HepG2 (cell line): ENCODE measurements at regions not wholly inside any gene's neighbourhood (a gene's known extent, or its start where the extent isn't known, plus 50 kb on each side); places are given as distances from the start of the nearest gene placed in this dataset.
A peak's percentile ranks its signal among the peaks of the same experiment; 100 is the strongest.

Experiments used
- ATAC-seq: fragments of 200-7000 bp; cut with Tn5 transposase; 3 replicates; pipeline ENCODE4 v1.9.1; 2020; ENCODE audit warnings: mild to moderate bottlenecking, moderate library complexity
- BruUV-seq: library from RNA; stranded (reverse); fragments of 400-500 nt; replicated peaks from 2 replicates; lab custom pipeline; 2021; lab: Mats Ljungman, UMichigan
- CTCF ChIA-PET: fragments of 300-600 bp; formaldehyde crosslinking; extraction: SDS; loops from one replicate; lab custom pipeline; 2021; ENCODE audit warnings: low total read pairs, inconsistent platforms, low intra/inter-chr PET ratio; lab: Yijun Ruan, JAX
- POLR2A ChIA-PET: fragments of 350-600 bp; sonication (Branson Sonifier 250); formaldehyde crosslinking; loops from one replicate; lab custom pipeline; 2020; ENCODE audit warnings: antibody characterized with exemption, inconsistent platforms; lab: Yijun Ruan, JAX
- DNase-seq: peaks from one replicate; pipeline ENCODE4 v3.0.0-alpha.2; 2015; ENCODE audit warnings: low spot score
- FAIRE-seq: peaks from 3 replicates; lab custom pipeline; 2011; peaks lifted over from hg19 to GRCh38; lab: Jason Lieb, UNC
- H2AFZ ChIP-seq: one replicate; pipeline ENCODE4 v1.6.1; 2011; ENCODE audit warnings: low read length, inconsistent platforms
- H3K27ac ChIP-seq: fragments of 300-600 bp; 3 replicates; pipeline ENCODE4 v1.8.0; 2011; ENCODE audit warnings: mixed run types, mild to moderate bottlenecking, mixed read lengths, low read length, inconsistent platforms; ENCODE audit not compliant: insufficient read depth; ENCODE audit errors: extremely low read length
- H3K27me3 ChIP-seq, 2 experiments: fragments of 200-600 bp in 1 of 2; 2 replicates in 1 of 2; 3 replicates in 1 of 2; pipeline versions ENCODE4 v1.6.0 to v1.8.0; 2011; ENCODE audit warnings: low read length in 2 of 2, mild to moderate bottlenecking in 2 of 2, moderate library complexity in 2 of 2, inconsistent platforms in 1 of 2; ENCODE audit not compliant: insufficient read depth in 2 of 2, control insufficient read depth in 1 of 2
- H3K36me3 ChIP-seq, 2 experiments: fragments of 200-600 bp in 1 of 2; replicated peaks in 1 of 2; 2 replicates in 1 of 2; 3 replicates in 1 of 2; pipeline versions ENCODE4 v1.5.1 to v1.8.0; 2011; ENCODE audit warnings: low read length in 2 of 2, inconsistent platforms in 1 of 2; ENCODE audit not compliant: insufficient read depth in 2 of 2, control insufficient read depth in 1 of 2
- H3K4me1 ChIP-seq: 2 replicates; pipeline ENCODE4 v1.5.1; 2012; ENCODE audit warnings: low read length, inconsistent platforms; ENCODE audit not compliant: insufficient read depth
- H3K4me2 ChIP-seq: 2 replicates; pipeline ENCODE4 v1.6.0; 2011; ENCODE audit warnings: low read depth, low read length, inconsistent platforms
- H3K4me3 ChIP-seq, 3 experiments: fragments of 200-600 bp in 1 of 3; sonication (generic), shearing (Covaris generic) in 1 of 3; replicated peaks in 1 of 3; 2 replicates each; pipeline ENCODE4 v1.5.1; 2011 to 2016; ENCODE audit warnings: low read length in 3 of 3, inconsistent platforms in 2 of 3, low read depth in 2 of 3, mild to moderate bottlenecking in 2 of 3, control low read depth in 1 of 3, mixed read lengths in 1 of 3; ENCODE audit not compliant: insufficient read depth in 1 of 3
- H3K79me2 ChIP-seq: one replicate; pipeline ENCODE4 v1.6.1; 2011; ENCODE audit warnings: low read length, inconsistent platforms; ENCODE audit not compliant: insufficient read depth
- H3K9ac ChIP-seq: 2 replicates; pipeline ENCODE4 v1.6.0; 2011; ENCODE audit warnings: mild to moderate bottlenecking, low read depth, low read length, inconsistent platforms; ENCODE audit not compliant: insufficient read depth
- H3K9me3 ChIP-seq: 2 replicates; pipeline ENCODE4 v1.5.1; 2012; ENCODE audit warnings: mild to moderate bottlenecking, low read length
- H4K20me1 ChIP-seq: 2 replicates; pipeline ENCODE4 v1.6.0; 2011; ENCODE audit warnings: inconsistent platforms, mild to moderate bottlenecking, low read length, moderate library complexity; ENCODE audit not compliant: insufficient read depth
- ATF7 ChIP-seq, 2 experiments: fragments of 450-650 bp in 1 of 2; sonication (generic) in 1 of 2; formaldehyde crosslinking in 1 of 2; IDR thresholded peaks; 2 replicates each; pipeline versions ENCODE4 v1.4.0 to v1.6.1; 2016 to 2020; ENCODE audit warnings: antibody characterized with exemption in 1 of 2, mild to moderate bottlenecking in 1 of 2, missing genetic modification reagents in 1 of 2
- TRIM22 ChIP-seq: fragments of 450-650 bp; IDR thresholded peaks from 2 replicates; pipeline ENCODE4 v1.6.1; 2017
- XRCC5 ChIP-seq: fragments of 200-400 bp; formaldehyde crosslinking; optimal IDR thresholded peaks from 2 replicates; pipeline ENCODE3; 2017; ENCODE audit warnings: mild to moderate bottlenecking, low read length
- ZNF768 ChIP-seq: sonication (generic); formaldehyde crosslinking; IDR thresholded peaks from 2 replicates; pipeline ENCODE4 v1.4.0; 2020; ENCODE audit warnings: missing genetic modification reagents
- ZNF773 ChIP-seq: sonication (generic); formaldehyde crosslinking; IDR thresholded peaks from 2 replicates; pipeline ENCODE4 v1.4.0; 2020; ENCODE audit warnings: missing genetic modification reagents, borderline replicate concordance
- ZNF800 ChIP-seq: sonication (generic); formaldehyde crosslinking; IDR thresholded peaks from 2 replicates; pipeline ENCODE4 v1.4.0; 2020; ENCODE audit warnings: missing genetic modification reagents
- WGBS: methylation state at CpG from one replicate; pipeline ENCODE4 v1.1.6; 2017; ENCODE audit warnings: low lambda C conversion rate; 5-methylcytosine and 5-hydroxymethylcytosine counted together
- in situ Hi-C: cut with HindIII; loops from 2 replicates; pipeline ENCODE4 v1.10.0; 2017; ENCODE audit warnings: low pct_unique_long_range_greater_than_20kb; ENCODE audit not compliant: extremely low pct_ligation_motif_present
- intact Hi-C: fragments of 100-400 bp; cut with micrococcal nuclease; formaldehyde crosslinking; loops from one replicate; pipeline ENCODE4 v1.10.0; 2022; ENCODE audit not compliant: unreplicated experiment

- H4K20me1 ChIP-seq, result no peaks in the 10 kb centered on the region
- in situ Hi-C loops (no loop called here), intact Hi-C loops (loop anchor here (5.0 kb wide), 1 partner anchor 38 kb away; no protein-coding TSS in a partner anchor)
- TF ChIP-seq XRCC5 (no peak), TRIM22 (no peak), ZNF800 (CRISPR knock-in tag) (no peak), ZNF768 (CRISPR knock-in tag) (peak; percentile 20; the same call in 1 of the 2 replicates), ATF7 (IDR thresholded peaks at IDR 0.05) (0 out of 2 replicates have a peak, but pooled peaks have one; percentile 15), ATF7 (CRISPR knock-in tag; IDR thresholded peaks at IDR 0.05) (no peak), ZNF773 (no peak)
- no peak overlapping the region for H2AFZ ChIP-seq
- no peak overlapping the region for H3K4me3 ChIP-seq
- no TSS peak for BruUV-seq
- no peak overlapping the region for H3K27ac ChIP-seq
- no peak overlapping the region for H3K9ac ChIP-seq
- DNase-seq (no peak), ATAC-seq (no peak), FAIRE-seq (no peak)
- H3K4me1 ChIP-seq, result peaks cover 29% of the 10 kb centered on the region
- H3K27me3 ChIP-seq, result no peaks in the 10 kb centered on the region
- no peaks in the 10 kb centered on the region for H3K79me2 ChIP-seq
- ChIA-PET POLR2A (no interaction called here), CTCF (no interaction called here)
- H3K36me3 ChIP-seq, result no peaks in the 10 kb centered on the region
- H3K4me2 ChIP-seq, result no peak overlapping the region
- WGBS, result 0% methylated on average over 2 of the region's 2 CpGs
- H3K9me3 ChIP-seq, result no peaks in the 10 kb centered on the region
Measured at GRCh38 chrX:39734174-39734776, 363.5 kb downstream of the BCOR start.
